HepG2 (cell line): ENCODE measurements at regions not wholly inside any gene's neighbourhood (a gene's known extent, or its start where the extent isn't known, plus 50 kb on each side); places are given as distances from the start of the nearest gene placed in this dataset.

Experiments
- POLR2A ChIP-seq, 2 experiments: IDR thresholded peaks; 2 replicates each; pipeline ENCODE4 v1.6.1; 2011; ENCODE audit warnings: low read depth in 2 of 2, low read length in 2 of 2, mild to moderate bottlenecking in 1 of 2, moderate library complexity in 1 of 2; ENCODE audit not compliant: insufficient read depth in 1 of 2
- SMC3 ChIP-seq: IDR thresholded peaks from 2 replicates; pipeline ENCODE4 v1.6.1; 2011; ENCODE audit warnings: low read length, improper control_type of control experiment

DNA sequence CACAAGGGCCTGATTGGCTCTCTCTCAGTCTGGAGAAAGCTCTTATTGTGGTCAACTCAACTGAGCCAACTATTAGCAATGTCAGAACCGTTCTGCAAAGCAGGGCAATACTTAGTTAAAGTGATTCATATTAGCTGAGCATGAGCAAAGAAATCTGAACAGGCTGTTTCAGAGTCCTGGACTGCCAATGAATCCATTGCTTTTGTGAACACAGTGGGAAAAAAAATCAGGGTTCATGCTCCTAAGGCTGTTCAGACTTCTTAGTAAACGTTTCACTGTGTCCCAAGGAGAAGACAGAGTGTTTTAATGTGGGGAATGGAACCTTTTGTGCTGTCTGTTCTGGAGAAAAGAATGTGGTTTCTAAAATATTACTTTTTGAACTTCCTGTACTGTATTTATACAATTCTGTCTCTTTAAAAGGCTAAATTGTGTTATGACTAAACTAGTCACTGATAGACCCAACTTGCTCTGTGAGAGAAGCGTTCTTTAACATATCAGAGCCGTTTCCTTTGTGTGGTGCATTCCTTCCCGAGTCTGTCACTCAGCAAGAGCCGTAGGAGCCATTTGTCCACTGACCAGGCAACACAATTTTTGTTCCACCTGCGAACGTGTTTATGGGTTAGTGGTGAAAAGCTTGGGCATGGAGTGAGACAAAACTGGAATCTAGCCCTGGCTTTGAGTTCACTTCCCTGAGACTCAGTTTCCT, 366.1 kb downstream of the FBXO8 start:
- TF ChIP-seq SMC3 = no peak
- no peak for TF ChIP-seq POLR2A (IDR thresholded peaks at IDR 0.05; ENCODE audit: insufficient read depth in 1 of 2, low read depth in 2 of 2, low read length in 2 of 2)
